ENCODE measurements at regions not wholly inside any gene's neighbourhood (a gene's known extent, or its start where the extent isn't known, plus 50 kb on each side); places are given as distances from the start of the nearest gene placed in this dataset.

DNA sequence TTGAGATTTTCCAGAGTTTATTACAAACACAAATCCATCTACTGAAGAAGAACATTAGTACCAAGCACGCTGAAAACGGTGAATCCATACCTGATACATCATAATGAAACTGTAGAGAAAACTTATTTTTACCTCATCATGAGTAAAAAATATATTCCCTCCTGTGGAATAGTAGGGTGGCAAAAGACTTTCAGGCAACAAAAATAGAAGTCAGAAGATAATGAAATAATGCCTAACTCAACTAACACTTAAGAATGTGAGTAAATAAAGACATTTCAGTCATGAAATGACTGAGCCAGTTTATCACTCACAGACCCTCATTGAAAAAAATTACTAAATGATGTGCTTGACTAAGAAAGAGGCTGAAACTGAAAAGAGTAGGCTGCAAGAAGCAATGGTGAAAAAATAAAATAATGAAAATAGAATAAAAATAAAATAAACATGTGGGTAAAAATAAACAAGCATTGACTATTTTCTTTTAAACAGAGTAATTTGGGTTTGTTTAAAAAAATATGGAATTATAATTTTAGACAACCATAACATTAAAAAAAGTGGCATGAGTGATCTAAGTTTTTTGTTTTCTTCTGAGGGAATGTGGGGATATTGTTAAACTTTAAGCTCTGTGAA, 148.6 kb downstream of the ASCL1 start:
- TF ChIP-seq, protein P1, sequence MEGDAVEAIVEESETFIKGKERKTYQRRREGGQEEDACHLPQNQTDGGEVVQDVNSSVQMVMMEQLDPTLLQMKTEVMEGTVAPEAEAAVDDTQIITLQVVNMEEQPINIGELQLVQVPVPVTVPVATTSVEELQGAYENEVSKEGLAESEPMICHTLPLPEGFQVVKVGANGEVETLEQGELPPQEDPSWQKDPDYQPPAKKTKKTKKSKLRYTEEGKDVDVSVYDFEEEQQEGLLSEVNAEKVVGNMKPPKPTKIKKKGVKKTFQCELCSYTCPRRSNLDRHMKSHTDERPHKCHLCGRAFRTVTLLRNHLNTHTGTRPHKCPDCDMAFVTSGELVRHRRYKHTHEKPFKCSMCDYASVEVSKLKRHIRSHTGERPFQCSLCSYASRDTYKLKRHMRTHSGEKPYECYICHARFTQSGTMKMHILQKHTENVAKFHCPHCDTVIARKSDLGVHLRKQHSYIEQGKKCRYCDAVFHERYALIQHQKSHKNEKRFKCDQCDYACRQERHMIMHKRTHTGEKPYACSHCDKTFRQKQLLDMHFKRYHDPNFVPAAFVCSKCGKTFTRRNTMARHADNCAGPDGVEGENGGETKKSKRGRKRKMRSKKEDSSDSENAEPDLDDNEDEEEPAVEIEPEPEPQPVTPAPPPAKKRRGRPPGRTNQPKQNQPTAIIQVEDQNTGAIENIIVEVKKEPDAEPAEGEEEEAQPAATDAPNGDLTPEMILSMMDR (IDR thresholded peaks at IDR 0.05), result no peak
- no peak for TF ChIP-seq POLR2A (IDR thresholded peaks at IDR 0.05)
- intact Hi-C loops (cut with DNase I; ENCODE audit: low total_unique reads), result no loop called here
- no peak for DNase-seq (ENCODE audit: low spot score in 2 of 2)
- 87 to 90% methylated on average over 2 of the region's 2 CpGs for WGBS, 2 donors
- H3K4me3 ChIP-seq (ENCODE audit: low read depth, poor library complexity, severe bottlenecking), result no peak overlapping the region

DNA sequence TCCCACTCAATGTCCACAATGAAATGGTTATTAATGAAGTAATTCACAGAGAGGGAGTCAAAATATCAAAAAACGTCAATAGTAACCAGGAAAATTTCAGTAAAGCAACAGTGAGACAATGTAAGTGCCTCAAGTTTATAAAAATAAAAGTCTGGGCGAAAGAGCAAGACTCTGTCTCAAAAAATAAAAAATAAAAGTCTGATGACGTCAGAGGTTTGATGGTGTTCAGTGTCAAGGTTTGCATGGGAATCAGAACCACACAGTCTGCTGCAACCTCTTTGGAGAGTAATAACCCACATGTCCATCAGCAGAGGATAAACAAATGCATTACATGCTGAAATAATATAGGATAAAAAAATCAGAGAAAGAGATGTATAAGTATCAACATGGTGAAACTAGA, 152.4 kb downstream of the ASCL1 start:
- H3K4me3 ChIP-seq (ENCODE audit: low read depth, poor library complexity, severe bottlenecking), result no peak overlapping the region
- no peak for DNase-seq (ENCODE audit: low spot score in 2 of 2)
- TF ChIP-seq POLR2A (IDR thresholded peaks at IDR 0.05), result no peak
- TF ChIP-seq, protein P1 (IDR thresholded peaks at IDR 0.05), result no peak
- intact Hi-C loops (cut with DNase I; ENCODE audit: low total_unique reads), result no loop called here
- WGBS, 2 donors, result 66 to 70% methylated on average over 3 of the region's 3 CpGs

DNA sequence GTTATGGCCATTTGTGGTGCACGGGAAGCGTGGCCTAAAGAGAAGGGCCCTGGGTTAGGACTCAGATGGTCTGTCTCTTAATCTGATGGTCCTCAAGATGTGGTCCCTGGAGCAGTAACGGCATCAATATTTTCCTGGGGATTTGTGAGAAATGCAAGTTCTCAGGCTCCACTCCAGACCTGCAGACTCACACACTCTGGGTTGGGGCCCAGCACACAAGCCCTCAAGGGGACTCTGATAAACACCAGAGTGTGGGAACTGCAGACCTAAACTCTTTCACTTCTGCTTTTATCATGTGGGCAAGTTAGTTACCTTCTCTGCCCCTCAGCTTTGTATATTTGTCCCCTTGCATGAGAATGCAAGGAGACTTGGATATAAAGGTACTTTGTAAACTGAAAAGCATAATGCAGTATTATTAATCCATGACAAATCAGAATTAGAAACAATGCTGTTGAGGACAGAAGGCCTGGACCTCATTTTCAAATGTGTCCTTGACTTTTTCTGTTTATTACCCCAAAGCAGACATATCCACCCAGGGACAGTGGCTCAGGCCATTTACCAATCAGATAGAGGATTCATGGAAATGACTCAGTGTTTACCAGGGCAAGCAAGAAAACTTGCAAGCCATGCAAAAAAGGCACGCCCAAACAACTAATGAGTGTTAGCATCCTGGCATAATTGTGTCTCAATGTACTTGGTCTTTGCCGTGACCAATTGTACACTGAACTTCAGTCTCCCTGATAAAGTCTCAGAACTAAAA, 157.0 kb downstream of the ASCL1 start:
- 81 to 84% methylated on average over 5 of the region's 5 CpGs for WGBS, 2 donors
- intact Hi-C loops (cut with DNase I; ENCODE audit: low total_unique reads), result no loop called here

DNA sequence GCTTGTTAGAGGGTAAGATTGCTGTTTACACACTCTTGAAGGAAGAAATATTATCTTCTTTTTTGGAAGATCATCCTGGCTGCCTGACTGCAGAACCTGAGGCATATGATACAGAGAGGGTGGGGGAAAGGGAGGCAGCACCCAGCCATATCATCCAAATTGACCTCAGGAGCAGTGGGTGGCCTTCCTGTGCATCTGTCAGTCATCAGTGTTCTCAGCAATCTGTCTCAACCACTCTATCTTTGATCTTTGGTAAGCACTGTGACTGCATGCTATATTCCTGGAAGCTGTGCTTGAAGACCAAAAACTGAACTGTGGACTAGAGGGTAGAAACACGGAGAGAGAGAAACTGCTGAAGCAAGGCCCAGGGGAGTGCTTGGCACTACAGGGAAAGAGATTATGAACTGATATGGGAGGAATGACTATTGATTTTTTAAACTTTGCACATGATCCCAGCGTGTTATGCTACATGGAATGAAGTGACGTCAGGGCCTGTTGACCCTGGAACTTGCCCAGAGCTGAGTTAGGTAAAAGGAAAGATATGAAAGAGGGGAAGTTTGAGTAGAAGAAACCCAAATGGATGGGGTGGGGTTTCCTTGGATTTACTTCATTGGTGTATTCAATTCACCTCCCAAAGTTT, 171.5 kb downstream of the ASCL1 start:
- intact Hi-C loops (cut with DNase I; ENCODE audit: low total_unique reads), result no loop called here
- DNase-seq (ENCODE audit: low spot score in 2 of 2), result no peak
- TF ChIP-seq, protein P1 (IDR thresholded peaks at IDR 0.05), result no peak
- TF ChIP-seq POLR2A (IDR thresholded peaks at IDR 0.05), result no peak
- 81 to 84% methylated on average over 3 of the region's 3 CpGs for WGBS, 2 donors
- H3K4me3 ChIP-seq (ENCODE audit: low read depth, poor library complexity, severe bottlenecking), result no peak overlapping the region

More for the DNA sequence above, 157.0 kb downstream of the ASCL1 start:
- no peak for DNase-seq (ENCODE audit: low spot score in 2 of 2)
- H3K4me3 ChIP-seq (ENCODE audit: low read depth, poor library complexity, severe bottlenecking), result no peak overlapping the region
- no peak for TF ChIP-seq POLR2A (IDR thresholded peaks at IDR 0.05)
- TF ChIP-seq, protein P1 (IDR thresholded peaks at IDR 0.05), result no peak

DNA sequence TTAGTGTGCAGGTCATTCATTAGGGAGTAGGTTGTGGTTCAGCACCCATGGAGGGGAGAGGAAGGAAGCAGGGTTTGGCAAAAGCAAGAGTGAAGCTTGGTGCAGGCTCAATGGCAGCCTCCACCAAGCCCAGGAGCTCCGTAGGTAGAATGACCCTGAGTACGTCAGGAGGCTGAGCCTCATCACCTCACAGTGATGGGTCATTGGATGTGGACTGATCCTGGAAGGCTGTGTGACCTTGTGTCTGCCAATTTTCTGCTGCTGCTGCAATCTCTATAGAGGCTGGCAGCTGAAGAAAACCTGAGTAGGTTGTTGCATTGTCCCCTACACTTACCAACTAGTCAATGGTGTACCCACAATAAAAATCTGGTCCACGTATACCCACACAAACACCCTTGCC, 173.1 kb downstream of the ASCL1 start:
- WGBS, 2 donors, result 80 to 82% methylated on average over 3 of the region's 3 CpGs
- no peak for TF ChIP-seq POLR2A (IDR thresholded peaks at IDR 0.05)
- TF ChIP-seq, protein P1 (IDR thresholded peaks at IDR 0.05), result no peak
- no peak overlapping the region for H3K4me3 ChIP-seq (ENCODE audit: low read depth, poor library complexity, severe bottlenecking)
- DNase-seq (ENCODE audit: low spot score in 2 of 2), result no peak
- intact Hi-C loops (cut with DNase I; ENCODE audit: low total_unique reads), result no loop called here

All from lower leg skin (tissue), 4 donors.